ENCODE measurements at regions not wholly inside any gene's neighbourhood (a gene's known extent, or its start where the extent isn't known, plus 50 kb on each side); places are given as distances from the start of the nearest gene placed in this dataset.
"Not testable (repeated sequence)": the region's sequence is repeated elsewhere in the genome, so short reads cannot be mapped to it uniquely, and the experiment has no call there.

GRCh38 chr2:53114582-53114981, 653.0 kb upstream of the CHAC2 start:
- Histone ChIP-seq H3K4me1 (no peaks in the 10 kb centered on the region), H3K4me3 (no peak overlapping the region), H3K27ac (no peak overlapping the region), H3K4me2 (no peak overlapping the region), H3K9me3 (no peaks in the 10 kb centered on the region)
- TF ChIP-seq RARB (CRISPR knock-in tag; IDR thresholded peaks at IDR 0.05) (no peak), RNF2 (IDR thresholded peaks at IDR 0.05; ENCODE audit: borderline replicate concordance, low read depth) (no peak), ESRRA (IDR thresholded peaks at IDR 0.05; ENCODE audit: borderline replicate concordance, low read length) (no peak), ZC3H11A (IDR thresholded peaks at IDR 0.05) (no peak), HOXB13 (CRISPR knock-in tag; IDR thresholded peaks at IDR 0.05; ENCODE audit: low read depth) (no peak)
- TF ChIP-seq, protein P1, sequence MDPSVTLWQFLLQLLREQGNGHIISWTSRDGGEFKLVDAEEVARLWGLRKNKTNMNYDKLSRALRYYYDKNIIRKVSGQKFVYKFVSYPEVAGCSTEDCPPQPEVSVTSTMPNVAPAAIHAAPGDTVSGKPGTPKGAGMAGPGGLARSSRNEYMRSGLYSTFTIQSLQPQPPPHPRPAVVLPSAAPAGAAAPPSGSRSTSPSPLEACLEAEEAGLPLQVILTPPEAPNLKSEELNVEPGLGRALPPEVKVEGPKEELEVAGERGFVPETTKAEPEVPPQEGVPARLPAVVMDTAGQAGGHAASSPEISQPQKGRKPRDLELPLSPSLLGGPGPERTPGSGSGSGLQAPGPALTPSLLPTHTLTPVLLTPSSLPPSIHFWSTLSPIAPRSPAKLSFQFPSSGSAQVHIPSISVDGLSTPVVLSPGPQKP (IDR thresholded peaks at IDR 0.05; ENCODE audit: low read depth, low read length): no peak
- ChIA-PET POLR2A (no interaction called here), CTCF (interaction anchor here (1.2 kb wide), 1 partner anchor 9 kb away, joined by 3 read pairs; no protein-coding TSS in a partner anchor)
- 77% methylated on average over 2 of the region's 2 CpGs for WGBS (ENCODE audit: missing lambda C conversion rate)
- ATAC-seq: no peak
- no peak for FAIRE-seq
- no peak for DNase-seq (ENCODE audit: low read depth in 1 of 2, low spot score in 1 of 2)

DNA sequence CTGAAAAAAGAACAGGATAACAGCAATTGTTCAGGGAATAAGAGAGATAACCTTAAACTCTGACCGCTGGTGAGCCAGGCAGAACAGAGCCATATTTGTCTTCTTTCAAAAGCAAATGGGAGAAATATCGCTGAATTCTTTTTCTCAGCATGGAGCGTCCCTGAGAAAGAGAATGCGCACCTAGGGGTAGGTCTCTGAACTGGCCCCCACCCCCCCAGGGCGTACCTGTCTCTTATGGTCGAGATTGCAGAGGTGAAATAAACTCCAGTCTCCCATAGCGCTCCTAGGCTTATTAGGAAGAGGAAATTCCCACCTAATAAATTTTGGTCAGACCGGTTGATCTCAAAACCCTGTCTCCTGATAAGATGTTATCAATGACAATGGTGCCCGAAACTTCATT, 655.2 kb upstream of the CHAC2 start:
- 57% methylated on average over 9 of the region's 9 CpGs for WGBS (ENCODE audit: missing lambda C conversion rate)
- FAIRE-seq; ATAC-seq; DNase-seq (ENCODE audit: low read depth in 1 of 2, low spot score in 1 of 2); H3K4me2 ChIP-seq; CTCF ChIA-PET; H3K4me1 ChIP-seq; POLR2A ChIA-PET; H3K27ac ChIP-seq; H3K4me3 ChIP-seq; H3K9me3 ChIP-seq: not testable (repeated sequence)

DNA sequence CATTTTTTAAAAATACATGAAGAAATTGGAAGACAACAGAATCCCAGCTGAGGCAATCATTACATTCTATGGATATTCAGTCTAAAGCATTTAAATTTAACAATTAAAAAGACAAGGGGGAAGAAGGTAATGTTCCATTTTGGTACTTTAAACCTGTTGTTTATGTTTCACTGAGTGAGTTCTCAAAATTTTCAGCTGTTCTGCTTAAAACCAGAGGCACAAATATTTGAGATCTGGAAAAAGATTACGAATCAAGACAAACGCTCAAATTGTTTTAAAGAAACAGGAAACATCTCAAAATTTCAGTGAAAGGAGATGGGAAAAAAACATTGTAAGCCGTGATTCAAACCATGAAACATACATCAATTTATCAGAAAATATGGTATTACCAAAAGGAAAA, 656.2 kb upstream of the CHAC2 start:
- TF ChIP-seq, protein P2, sequence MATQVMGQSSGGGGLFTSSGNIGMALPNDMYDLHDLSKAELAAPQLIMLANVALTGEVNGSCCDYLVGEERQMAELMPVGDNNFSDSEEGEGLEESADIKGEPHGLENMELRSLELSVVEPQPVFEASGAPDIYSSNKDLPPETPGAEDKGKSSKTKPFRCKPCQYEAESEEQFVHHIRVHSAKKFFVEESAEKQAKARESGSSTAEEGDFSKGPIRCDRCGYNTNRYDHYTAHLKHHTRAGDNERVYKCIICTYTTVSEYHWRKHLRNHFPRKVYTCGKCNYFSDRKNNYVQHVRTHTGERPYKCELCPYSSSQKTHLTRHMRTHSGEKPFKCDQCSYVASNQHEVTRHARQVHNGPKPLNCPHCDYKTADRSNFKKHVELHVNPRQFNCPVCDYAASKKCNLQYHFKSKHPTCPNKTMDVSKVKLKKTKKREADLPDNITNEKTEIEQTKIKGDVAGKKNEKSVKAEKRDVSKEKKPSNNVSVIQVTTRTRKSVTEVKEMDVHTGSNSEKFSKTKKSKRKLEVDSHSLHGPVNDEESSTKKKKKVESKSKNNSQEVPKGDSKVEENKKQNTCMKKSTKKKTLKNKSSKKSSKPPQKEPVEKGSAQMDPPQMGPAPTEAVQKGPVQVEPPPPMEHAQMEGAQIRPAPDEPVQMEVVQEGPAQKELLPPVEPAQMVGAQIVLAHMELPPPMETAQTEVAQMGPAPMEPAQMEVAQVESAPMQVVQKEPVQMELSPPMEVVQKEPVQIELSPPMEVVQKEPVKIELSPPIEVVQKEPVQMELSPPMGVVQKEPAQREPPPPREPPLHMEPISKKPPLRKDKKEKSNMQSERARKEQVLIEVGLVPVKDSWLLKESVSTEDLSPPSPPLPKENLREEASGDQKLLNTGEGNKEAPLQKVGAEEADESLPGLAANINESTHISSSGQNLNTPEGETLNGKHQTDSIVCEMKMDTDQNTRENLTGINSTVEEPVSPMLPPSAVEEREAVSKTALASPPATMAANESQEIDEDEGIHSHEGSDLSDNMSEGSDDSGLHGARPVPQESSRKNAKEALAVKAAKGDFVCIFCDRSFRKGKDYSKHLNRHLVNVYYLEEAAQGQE (IDR thresholded peaks at IDR 0.05): no peak
- 51% methylated on average over 3 of the region's 3 CpGs for WGBS (ENCODE audit: missing lambda C conversion rate)
- DNase-seq (ENCODE audit: low read depth in 1 of 2, low spot score in 1 of 2) (no peak), ATAC-seq (no peak), FAIRE-seq (no peak)
- H3K9me3 ChIP-seq: no peaks in the 10 kb centered on the region
- H3K4me3 ChIP-seq: no peak overlapping the region
- no peak overlapping the region for H3K27ac ChIP-seq
- ChIA-PET CTCF (interaction anchor here (0.7 kb wide), 1 partner anchor 1113 kb away, joined by 3 read pairs; no protein-coding TSS in a partner anchor), POLR2A (no interaction called here)
- H3K4me2 ChIP-seq: no peak overlapping the region
- H3K4me1 ChIP-seq: no peaks in the 10 kb centered on the region

DNA sequence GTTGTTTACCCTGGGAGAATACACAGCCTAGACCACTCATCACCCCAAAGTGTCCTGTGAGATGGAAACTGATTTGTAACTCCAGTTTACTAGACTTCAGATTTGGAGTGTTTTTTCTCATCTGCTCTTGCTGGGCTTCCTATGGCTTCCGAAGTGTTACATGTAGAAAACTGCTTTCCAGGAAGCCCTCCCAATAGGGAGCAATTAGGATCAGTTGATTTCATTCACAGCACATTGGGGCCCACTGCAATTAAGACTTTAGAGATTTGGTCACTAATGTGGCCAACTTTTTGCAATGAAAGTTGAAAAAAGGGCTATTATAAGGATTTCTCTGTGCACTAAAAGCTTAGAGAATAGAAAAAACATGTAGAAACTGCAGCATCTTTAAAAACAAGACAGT, 656.6 kb upstream of the CHAC2 start:
- Histone ChIP-seq H3K4me2 (no peak overlapping the region), H3K4me3 (no peak overlapping the region), H3K27ac (no peak overlapping the region), H3K9me3 (0 out of 3 replicates have a peak, but pooled peaks cover 2% of the 10 kb centered on the region), H3K4me1 (no peaks in the 10 kb centered on the region)
- no peak for ATAC-seq
- DNase-seq (ENCODE audit: low read depth in 1 of 2, low spot score in 1 of 2): no peak
- ChIA-PET POLR2A (no interaction called here), CTCF (no interaction called here)
- TF ChIP-seq PBX3 (IDR thresholded peaks at IDR 0.05): no peak
- TF ChIP-seq HOXB5 (CRISPR knock-in tag; IDR thresholded peaks at IDR 0.05): no peak
- no peak for TF ChIP-seq KDM5A (IDR thresholded peaks at IDR 0.05)
- TF ChIP-seq TFCP2L1 (CRISPR knock-in tag; IDR thresholded peaks at IDR 0.05): no peak
- no peak for TF ChIP-seq ZC3H11A (IDR thresholded peaks at IDR 0.05)
- no peak for TF ChIP-seq CHD2 (IDR thresholded peaks at IDR 0.05; ENCODE audit: low read length, partially characterized antibody)
- no peak for TF ChIP-seq POLR2AphosphoS2 (conservative IDR thresholded peaks at IDR 0.05; ENCODE audit: low read length)
- TF ChIP-seq FOSB (CRISPR knock-in tag; IDR thresholded peaks at IDR 0.05): no peak
- no peak for TF ChIP-seq CHD4 (IDR thresholded peaks at IDR 0.05; ENCODE audit: borderline replicate concordance)
- no peak for TF ChIP-seq RAD21 (conservative IDR thresholded peaks at IDR 0.05 in 1 of 2, IDR thresholded peaks at IDR 0.05 in 1 of 2)
- TF ChIP-seq MAZ (IDR thresholded peaks at IDR 0.05; ENCODE audit: borderline replicate concordance, low read depth, low read length): no peak
- TF ChIP-seq, protein P3, sequence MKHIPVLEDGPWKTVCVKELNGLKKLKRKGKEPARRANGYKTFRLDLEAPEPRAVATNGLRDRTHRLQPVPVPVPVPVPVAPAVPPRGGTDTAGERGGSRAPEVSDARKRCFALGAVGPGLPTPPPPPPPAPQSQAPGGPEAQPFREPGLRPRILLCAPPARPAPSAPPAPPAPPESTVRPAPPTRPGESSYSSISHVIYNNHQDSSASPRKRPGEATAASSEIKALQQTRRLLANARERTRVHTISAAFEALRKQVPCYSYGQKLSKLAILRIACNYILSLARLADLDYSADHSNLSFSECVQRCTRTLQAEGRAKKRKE (CRISPR knock-in tag; IDR thresholded peaks at IDR 0.05; ENCODE audit: low read depth): no peak
- TF ChIP-seq JUNB (IDR thresholded peaks at IDR 0.05): no peak
- no peak for TF ChIP-seq HES2 (IDR thresholded peaks at IDR 0.05)
- no peak for TF ChIP-seq GATA3 (IDR thresholded peaks at IDR 0.05; ENCODE audit: borderline replicate concordance)
- TF ChIP-seq ZFP36 (IDR thresholded peaks at IDR 0.05; ENCODE audit: borderline replicate concordance, partially characterized antibody): no peak
- no peak for TF ChIP-seq ESRRA (IDR thresholded peaks at IDR 0.05; ENCODE audit: borderline replicate concordance, low read length)
- TF ChIP-seq SREBF2 (IDR thresholded peaks at IDR 0.05): no peak
- TF ChIP-seq EHMT2 (IDR thresholded peaks at IDR 0.05; ENCODE audit: low read depth): no peak
- 79% methylated on average over 1 of the region's 1 CpG for WGBS (ENCODE audit: missing lambda C conversion rate)
- no peak for FAIRE-seq

Measured in A549 (cell line).